SK-N-SH (cell line): ENCODE measurements at regions not wholly inside any gene's neighbourhood (a gene's known extent, or its start where the extent isn't known, plus 50 kb on each side); places are given as distances from the start of the nearest gene placed in this dataset.

Experiments
- CTCF ChIA-PET: fragments of 300-600, 350-600 bp; formaldehyde crosslinking; extraction: SDS; loops from one replicate; lab custom pipeline; 2021; lab: Yijun Ruan, JAX
- POLR2A ChIA-PET: fragments of 350-600 bp; sonication (Branson Sonifier 250); formaldehyde crosslinking; extraction: SDS; loops from one replicate; lab custom pipeline; 2020; ENCODE audit warnings: antibody characterized with exemption, inconsistent platforms; lab: Yijun Ruan, JAX
- DNase-seq: peaks from one replicate; pipeline ENCODE4 v3.0.0; 2012
- H2AFZ ChIP-seq: fragments of 200-600 bp; sonication (generic); 2 replicates; pipeline ENCODE4 v1.8.1; 2016; ENCODE audit warnings: antibody characterized with exemption, mild to moderate bottlenecking, low read depth
- H3F3A ChIP-seq: fragments of 200-600 bp; sonication (generic); replicated peaks from 2 replicates; pipeline ENCODE3; 2016; ENCODE audit warnings: antibody characterized with exemption, mild to moderate bottlenecking; ENCODE audit not compliant: insufficient read depth
- H3K27ac ChIP-seq, 2 experiments: fragments of 200-500 bp in 1 of 2; fragments of 200-600 bp in 1 of 2; sonication (Bioruptor generic) in 1 of 2; sonication (generic), shearing (Covaris generic) in 1 of 2; 2 replicates each; pipeline versions ENCODE4 v1.5.1 to v1.6.1; 2014 to 2016; ENCODE audit warnings: low read depth in 2 of 2, inconsistent platforms in 1 of 2, low read length in 1 of 2, mild to moderate bottlenecking in 1 of 2, mixed read lengths in 1 of 2
- H3K27me3 ChIP-seq: fragments of 200-600 bp; sonication (generic), shearing (Covaris generic); 2 replicates; pipeline ENCODE4 v1.6.1; 2016; ENCODE audit warnings: mixed run types; ENCODE audit not compliant: insufficient read depth
- H3K36me3 ChIP-seq, 2 experiments: fragments of 200-500 bp in 1 of 2; fragments of 200-600 bp in 1 of 2; sonication (Bioruptor generic) in 1 of 2; sonication (generic) in 1 of 2; replicated peaks in 1 of 2; 2 replicates each; pipeline versions ENCODE3 to v1.5.1; 2014 to 2016; ENCODE audit warnings: low read length in 1 of 2, mild to moderate bottlenecking in 1 of 2; ENCODE audit not compliant: insufficient read depth in 2 of 2, control insufficient read depth in 1 of 2
- H3K4me1 ChIP-seq, 2 experiments: fragments of 200-500 bp in 1 of 2; fragments of 200-600 bp in 1 of 2; sonication (Bioruptor generic) in 1 of 2; sonication (generic), shearing (Covaris generic) in 1 of 2; 2 replicates each; pipeline versions ENCODE4 v1.5.1 to v1.6.1; 2014 to 2016; ENCODE audit warnings: low read depth in 1 of 2, low read length in 1 of 2, mixed run types in 1 of 2; ENCODE audit not compliant: insufficient read depth in 2 of 2, control insufficient read depth in 1 of 2
- H3K4me2 ChIP-seq: fragments of 200-600 bp; sonication (generic), shearing (Covaris generic); 2 replicates; pipeline ENCODE4 v1.6.1; 2017; ENCODE audit warnings: mixed run types
- H3K4me3 ChIP-seq, 2 experiments: fragments of 200-500 bp in 1 of 2; fragments of 200-600 bp in 1 of 2; sonication (Bioruptor generic) in 1 of 2; sonication (generic), shearing (Covaris generic) in 1 of 2; 2 replicates each; pipeline versions ENCODE4 v1.5.1 to v1.8.1; 2014 to 2016; ENCODE audit warnings: low read depth in 2 of 2, inconsistent platforms in 1 of 2, low read length in 1 of 2, mild to moderate bottlenecking in 1 of 2, mixed read lengths in 1 of 2, moderate library complexity in 1 of 2
- H3K79me2 ChIP-seq: fragments of 200-600 bp; sonication (generic); 2 replicates; pipeline ENCODE4 v1.8.1; 2017; ENCODE audit warnings: mild to moderate bottlenecking; ENCODE audit not compliant: insufficient read depth
- H3K9ac ChIP-seq: fragments of 200-600 bp; sonication (generic); 2 replicates; pipeline ENCODE4 v1.6.1; 2017; ENCODE audit warnings: mixed run types
- H3K9me2 ChIP-seq: fragments of 200-600 bp; sonication (generic); 2 replicates; pipeline ENCODE4 v1.6.1; 2017; ENCODE audit warnings: mixed run types
- H3K9me3 ChIP-seq: fragments of 200-600 bp; sonication (generic); 2 replicates; pipeline ENCODE4 v1.6.1; 2017; ENCODE audit warnings: mixed run types, mild to moderate bottlenecking, moderate library complexity
- H4K20me1 ChIP-seq: fragments of 200-600 bp; sonication (generic); 2 replicates; pipeline ENCODE4 v1.6.1; 2017; ENCODE audit warnings: mild to moderate bottlenecking, mixed run types; ENCODE audit not compliant: insufficient read depth
- ELF1 ChIP-seq: IDR thresholded peaks from 2 replicates; pipeline ENCODE4 v1.4.0; 2012
- EZH2phosphoT487 ChIP-seq: fragments of 200-600 bp; sonication (generic); IDR thresholded peaks from 2 replicates; pipeline ENCODE4 v1.6.1; 2017; ENCODE audit warnings: low read depth, mixed run types, mild to moderate bottlenecking, antibody characterized with exemption, moderate library complexity, borderline replicate concordance
- FOXM1 ChIP-seq: IDR thresholded peaks from 2 replicates; pipeline ENCODE4 v1.4.0; 2012; ENCODE audit warnings: low read depth, mild to moderate bottlenecking
- GATA2 ChIP-seq: sonication (generic); formaldehyde crosslinking; IDR thresholded peaks from 2 replicates; pipeline ENCODE4 v1.5.0; 2020; ENCODE audit warnings: mild to moderate bottlenecking, missing genetic modification reagents
- JUND ChIP-seq: IDR thresholded peaks from 2 replicates; pipeline ENCODE4 v1.4.0; 2012
- NRF1 ChIP-seq: IDR thresholded peaks from 2 replicates; pipeline ENCODE4 v1.6.1; 2012; ENCODE audit warnings: low read depth, mild to moderate bottlenecking, low read length
- RAD21 ChIP-seq: IDR thresholded peaks from 2 replicates; pipeline ENCODE4 v1.6.1; 2012; ENCODE audit warnings: mild to moderate bottlenecking, low read length
- RFX5 ChIP-seq: IDR thresholded peaks from 2 replicates; pipeline ENCODE4 v1.6.1; 2012; ENCODE audit warnings: mild to moderate bottlenecking, improper control_type of control experiment, low read length
- YY1 ChIP-seq: IDR thresholded peaks from 2 replicates; pipeline ENCODE4 v1.4.0; 2012; ENCODE audit warnings: low read depth, mild to moderate bottlenecking
- WGBS: methylation state at CpG from one replicate; pipeline ENCODE4 v1.1.6; 2017; ENCODE audit warnings: low lambda C conversion rate; 5-methylcytosine and 5-hydroxymethylcytosine counted together
- TF ChIP-seq, protein P1 (sequence below): IDR thresholded peaks from 2 replicates; pipeline ENCODE4 v1.4.0; 2012; ENCODE audit warnings: low read depth
- TF ChIP-seq, protein P2 (sequence below): IDR thresholded peaks from 2 replicates; pipeline ENCODE4 v1.4.0; 2012; ENCODE audit warnings: low read depth, borderline replicate concordance
- TF ChIP-seq, protein P3 (sequence below): IDR thresholded peaks from 2 replicates; pipeline ENCODE4; 2012
- TF ChIP-seq, protein P4 (sequence below): fragments of 200-600 bp; sonication (generic); IDR thresholded peaks from 2 replicates; pipeline ENCODE4 v1.6.1; 2017; ENCODE audit warnings: antibody characterized with exemption, mild to moderate bottlenecking, moderate library complexity

DNA sequence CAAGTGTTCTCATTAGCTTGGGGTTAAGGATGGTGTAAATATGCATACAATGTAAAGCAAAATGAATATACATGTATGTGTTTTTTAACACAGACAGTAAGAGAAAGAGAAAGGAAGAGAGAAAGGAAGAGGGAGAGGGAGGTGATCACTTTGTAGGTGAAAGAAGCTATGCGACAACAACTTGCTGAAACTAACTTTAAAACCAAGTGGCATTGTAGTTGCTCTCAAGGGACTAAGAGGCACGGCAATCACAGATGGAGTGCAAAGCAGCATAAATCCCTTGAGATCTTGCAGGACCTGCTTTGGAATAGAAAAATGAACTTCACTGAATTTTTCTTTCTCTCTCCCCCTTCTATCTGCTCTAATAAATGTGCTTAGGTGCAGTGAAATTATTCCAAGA, 1665.0 kb upstream of the TENM3 start:
- peaks cover 0 to 14% of the 10 kb centered on the region in 2 experiments; a peak in 1 of 4 replicates for H3K4me1 ChIP-seq
- no peak overlapping the region for H3K9ac ChIP-seq
- H4K20me1 ChIP-seq: no peaks in the 10 kb centered on the region
- WGBS: 16% methylated on average over 2 of the region's 2 CpGs
- no peak overlapping the region for H2AFZ ChIP-seq
- H3K36me3 ChIP-seq: no peaks in the 10 kb centered on the region
- CTCF ChIA-PET: no interaction called here
- DNase-seq: no peak
- H3K9me2 ChIP-seq: no peaks in the 10 kb centered on the region
- no peak for TF ChIP-seq RFX5
- no peak for TF ChIP-seq YY1
- POLR2A ChIA-PET: no interaction called here
- H3K4me2 ChIP-seq: no peak overlapping the region
- no peak overlapping the region for H3K4me3 ChIP-seq
- no peaks in the 10 kb centered on the region for H3F3A ChIP-seq
- no peaks in the 10 kb centered on the region; the same call in 1 of the 2 replicates for H3K27me3 ChIP-seq
- no peaks in the 10 kb centered on the region for H3K79me2 ChIP-seq
- no peak overlapping the region for H3K27ac ChIP-seq
- H3K9me3 ChIP-seq: no peaks in the 10 kb centered on the region

DNA sequence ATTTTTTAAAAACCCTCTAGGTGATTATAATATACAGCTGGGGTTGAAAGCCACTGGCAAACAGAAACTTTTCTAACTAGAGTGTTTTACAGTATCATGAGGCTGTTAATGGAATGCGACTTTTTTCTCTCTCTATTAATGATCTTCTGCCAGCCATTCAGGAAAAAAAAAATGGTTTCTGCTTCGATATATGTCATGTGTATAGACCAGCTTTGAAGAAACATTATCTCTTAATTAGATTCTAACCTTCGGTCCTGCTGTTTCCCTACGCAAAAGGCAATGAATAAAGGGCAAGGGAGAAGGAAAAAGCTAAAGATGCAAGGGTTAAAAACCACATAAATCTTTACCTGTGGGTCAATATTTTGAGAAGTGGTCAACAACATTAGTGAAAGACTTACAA, 1662.1 kb upstream of the TENM3 start:
- TF ChIP-seq FOXM1: no peak
- TF ChIP-seq, protein P1, sequence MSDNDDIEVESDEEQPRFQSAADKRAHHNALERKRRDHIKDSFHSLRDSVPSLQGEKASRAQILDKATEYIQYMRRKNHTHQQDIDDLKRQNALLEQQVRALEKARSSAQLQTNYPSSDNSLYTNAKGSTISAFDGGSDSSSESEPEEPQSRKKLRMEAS: no peak
- Histone ChIP-seq H3K9me3 (no peaks in the 10 kb centered on the region), H3K4me2 (no peak overlapping the region), H3K27ac (no peak overlapping the region), H3K4me1 (no peaks in the 10 kb centered on the region; a peak in 1 of 4 replicates), H3K4me3 (no peak overlapping the region), H3K9ac (no peak overlapping the region), H3F3A (no peaks in the 10 kb centered on the region), H4K20me1 (no peaks in the 10 kb centered on the region), H3K27me3 (no peaks in the 10 kb centered on the region), H3K79me2 (no peaks in the 10 kb centered on the region), H2AFZ (no peak overlapping the region), H3K9me2 (no peaks in the 10 kb centered on the region), H3K36me3 (no peaks in the 10 kb centered on the region)
- DNase-seq: no peak
- WGBS: 9% methylated on average over 4 of the region's 4 CpGs
- CTCF ChIA-PET: no interaction called here
- POLR2A ChIA-PET: no interaction called here

DNA sequence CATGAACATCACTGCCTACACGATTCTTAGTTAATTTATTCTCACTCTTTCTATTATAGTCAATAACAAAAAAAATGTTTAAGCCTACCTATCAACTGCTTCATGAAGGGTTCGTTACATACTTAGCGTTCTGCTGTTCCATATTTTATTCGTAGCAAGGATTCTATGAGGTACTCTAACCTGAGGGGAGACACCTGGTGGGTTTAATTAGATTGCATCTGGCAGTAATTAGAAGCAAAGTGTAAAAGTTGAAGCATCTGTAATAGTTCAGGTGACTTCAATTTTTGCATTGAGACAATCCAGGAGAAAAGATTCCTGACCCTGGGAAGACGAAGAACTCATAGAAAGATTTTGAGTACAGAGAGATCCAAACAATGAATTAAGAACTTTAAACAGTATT, 1655.8 kb upstream of the TENM3 start:
- DNase-seq: no peak
- no peaks in the 10 kb centered on the region for H4K20me1 ChIP-seq
- no peaks in the 10 kb centered on the region for H3K9me2 ChIP-seq
- no peak overlapping the region for H3K27ac ChIP-seq
- POLR2A ChIA-PET: no interaction called here
- H3K27me3 ChIP-seq: no peaks in the 10 kb centered on the region
- no peak overlapping the region for H3K4me2 ChIP-seq
- no peak overlapping the region for H2AFZ ChIP-seq
- WGBS: 10% methylated on average over 5 of the region's 5 CpGs
- H3F3A ChIP-seq: no peaks in the 10 kb centered on the region
- H3K4me1 ChIP-seq: no peaks in the 10 kb centered on the region; a peak in 1 of 4 replicates
- H3K4me3 ChIP-seq: no peak overlapping the region
- no peaks in the 10 kb centered on the region for H3K36me3 ChIP-seq
- TF ChIP-seq EZH2phosphoT487 (no peak), YY1 (no peak), RAD21 (no peak), NRF1 (no peak), ELF1 (no peak), JUND (no peak), GATA2 (CRISPR knock-in tag) (no peak), RFX5 (no peak), FOXM1 (no peak)
- TF ChIP-seq, protein P2, sequence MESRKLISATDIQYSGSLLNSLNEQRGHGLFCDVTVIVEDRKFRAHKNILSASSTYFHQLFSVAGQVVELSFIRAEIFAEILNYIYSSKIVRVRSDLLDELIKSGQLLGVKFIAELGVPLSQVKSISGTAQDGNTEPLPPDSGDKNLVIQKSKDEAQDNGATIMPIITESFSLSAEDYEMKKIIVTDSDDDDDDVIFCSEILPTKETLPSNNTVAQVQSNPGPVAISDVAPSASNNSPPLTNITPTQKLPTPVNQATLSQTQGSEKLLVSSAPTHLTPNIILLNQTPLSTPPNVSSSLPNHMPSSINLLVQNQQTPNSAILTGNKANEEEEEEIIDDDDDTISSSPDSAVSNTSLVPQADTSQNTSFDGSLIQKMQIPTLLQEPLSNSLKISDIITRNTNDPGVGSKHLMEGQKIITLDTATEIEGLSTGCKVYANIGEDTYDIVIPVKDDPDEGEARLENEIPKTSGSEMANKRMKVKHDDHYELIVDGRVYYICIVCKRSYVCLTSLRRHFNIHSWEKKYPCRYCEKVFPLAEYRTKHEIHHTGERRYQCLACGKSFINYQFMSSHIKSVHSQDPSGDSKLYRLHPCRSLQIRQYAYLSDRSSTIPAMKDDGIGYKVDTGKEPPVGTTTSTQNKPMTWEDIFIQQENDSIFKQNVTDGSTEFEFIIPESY: no peak
- TF ChIP-seq, protein P3, sequence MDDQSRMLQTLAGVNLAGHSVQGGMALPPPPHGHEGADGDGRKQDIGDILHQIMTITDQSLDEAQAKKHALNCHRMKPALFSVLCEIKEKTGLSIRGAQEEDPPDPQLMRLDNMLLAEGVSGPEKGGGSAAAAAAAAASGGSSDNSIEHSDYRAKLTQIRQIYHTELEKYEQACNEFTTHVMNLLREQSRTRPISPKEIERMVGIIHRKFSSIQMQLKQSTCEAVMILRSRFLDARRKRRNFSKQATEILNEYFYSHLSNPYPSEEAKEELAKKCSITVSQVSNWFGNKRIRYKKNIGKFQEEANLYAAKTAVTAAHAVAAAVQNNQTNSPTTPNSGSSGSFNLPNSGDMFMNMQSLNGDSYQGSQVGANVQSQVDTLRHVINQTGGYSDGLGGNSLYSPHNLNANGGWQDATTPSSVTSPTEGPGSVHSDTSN: no peak
- TF ChIP-seq, protein P1: no peak
- TF ChIP-seq, protein P4, sequence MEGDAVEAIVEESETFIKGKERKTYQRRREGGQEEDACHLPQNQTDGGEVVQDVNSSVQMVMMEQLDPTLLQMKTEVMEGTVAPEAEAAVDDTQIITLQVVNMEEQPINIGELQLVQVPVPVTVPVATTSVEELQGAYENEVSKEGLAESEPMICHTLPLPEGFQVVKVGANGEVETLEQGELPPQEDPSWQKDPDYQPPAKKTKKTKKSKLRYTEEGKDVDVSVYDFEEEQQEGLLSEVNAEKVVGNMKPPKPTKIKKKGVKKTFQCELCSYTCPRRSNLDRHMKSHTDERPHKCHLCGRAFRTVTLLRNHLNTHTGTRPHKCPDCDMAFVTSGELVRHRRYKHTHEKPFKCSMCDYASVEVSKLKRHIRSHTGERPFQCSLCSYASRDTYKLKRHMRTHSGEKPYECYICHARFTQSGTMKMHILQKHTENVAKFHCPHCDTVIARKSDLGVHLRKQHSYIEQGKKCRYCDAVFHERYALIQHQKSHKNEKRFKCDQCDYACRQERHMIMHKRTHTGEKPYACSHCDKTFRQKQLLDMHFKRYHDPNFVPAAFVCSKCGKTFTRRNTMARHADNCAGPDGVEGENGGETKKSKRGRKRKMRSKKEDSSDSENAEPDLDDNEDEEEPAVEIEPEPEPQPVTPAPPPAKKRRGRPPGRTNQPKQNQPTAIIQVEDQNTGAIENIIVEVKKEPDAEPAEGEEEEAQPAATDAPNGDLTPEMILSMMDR: no peak
- no peaks in the 10 kb centered on the region for H3K79me2 ChIP-seq
- H3K9me3 ChIP-seq: no peaks in the 10 kb centered on the region
- H3K9ac ChIP-seq: no peak overlapping the region
- CTCF ChIA-PET: no interaction called here
